ENCODE measurements at regions not wholly inside any gene's neighbourhood (a gene's known extent, or its start where the extent isn't known, plus 50 kb on each side); places are given as distances from the start of the nearest gene placed in this dataset.
"Not testable (repeated sequence)": the region's sequence is repeated elsewhere in the genome, so short reads cannot be mapped to it uniquely, and the experiment has no call there.

- DNase-seq: not testable (repeated sequence)
Measured at GRCh38 chr9:97105220-97105619, 66.3 kb upstream of the CTSV start.

- not testable (repeated sequence) for DNase-seq
Measured at GRCh38 chr9:97103613-97104383, 64.9 kb upstream of the CTSV start.

- not testable (repeated sequence) for DNase-seq
Measured at GRCh38 chr9:97099540-97099939, 60.6 kb upstream of the CTSV start.

- DNase-seq: no peak
Measured at GRCh38 chr9:97096793-97097192, 57.9 kb upstream of the CTSV start.

- DNase-seq: not testable (repeated sequence)
Measured at GRCh38 chr9:97089361-97089760, 50.4 kb upstream of the CTSV start.

Data from nucleus accumbens (tissue), 56 donors.